ENCODE measurements at regions not wholly inside any gene's neighbourhood (a gene's known extent, or its start where the extent isn't known, plus 50 kb on each side); places are given as distances from the start of the nearest gene placed in this dataset.
"Not testable (repeated sequence)": the region's sequence is repeated elsewhere in the genome, so short reads cannot be mapped to it uniquely, and the experiment has no call there.

- peaks cover 10% of the 10 kb centered on the region for H3K27me3 Mint-ChIP-seq
- H3K9ac ChIP-seq (ENCODE audit: low read length), result no peak overlapping the region
- H3K4me1 ChIP-seq (ENCODE audit: control insufficient read depth in 2 of 2, insufficient read depth in 2 of 2, low read length in 2 of 2), result no peaks in the 10 kb centered on the region
- 100% methylated on average over 1 of the region's 3 CpGs for WGBS (ENCODE audit: insufficient coverage)
- peaks cover 0 to 3% (median 2%) of the 10 kb centered on the region in 3 donors for H3K9me3 ChIP-seq (ENCODE audit: control extremely low read depth in 1 of 3, control insufficient read depth in 2 of 3, insufficient read depth in 1 of 3, low read length in 2 of 3)
- no peak overlapping the region for H3K27ac ChIP-seq (ENCODE audit: low read length in 2 of 2)
- H3K36me3 ChIP-seq (replicated peaks in 1 of 2; ENCODE audit: control extremely low read depth in 1 of 2, control insufficient read depth in 1 of 2, extremely low read depth in 1 of 2, insufficient read depth in 2 of 2, low read length in 1 of 2), result no peaks in the 10 kb centered on the region
- ATAC-seq (ENCODE audit: low read depth) (no peak), DNase-seq (no peak)
- no peak overlapping the region for H3K4me3 Mint-ChIP-seq
- ChIA-PET CTCF (no interaction called here), POLR2A (no interaction called here)
- H2AFZ ChIP-seq (ENCODE audit: insufficient read depth, low read depth, low read length, poor library complexity, severe bottlenecking), result no peak overlapping the region
- H3K79me2 ChIP-seq (ENCODE audit: control insufficient read depth, insufficient read depth, low read length), result no peaks in the 10 kb centered on the region
- TF ChIP-seq CTCF (IDR thresholded peaks at IDR 0.05), result no peak
- TF ChIP-seq EZH2 (IDR thresholded peaks at IDR 0.05; ENCODE audit: borderline replicate concordance, insufficient read depth, low read depth, low read length, poor library complexity, severe bottlenecking), result no peak
- H3K4me2 ChIP-seq (replicated peaks; ENCODE audit: low read depth, low read length, poor library complexity, severe bottlenecking), result no peak overlapping the region
- H3K4me1 Mint-ChIP-seq, result no peaks in the 10 kb centered on the region
- intact Hi-C loops (cut with micrococcal nuclease), result no loop called here
- H3K4me3 ChIP-seq (ENCODE audit: control extremely low read depth in 1 of 5, extremely low read depth in 1 of 5, insufficient read depth in 1 of 5, low read depth in 2 of 5, low read length in 4 of 5), result no peak overlapping the region
- no peaks in the 10 kb centered on the region for H4K20me1 ChIP-seq (ENCODE audit: control insufficient read depth, insufficient read depth, low read length, poor library complexity, severe bottlenecking)
- H3K27ac Mint-ChIP-seq, result no peak overlapping the region
- H3K9me3 Mint-ChIP-seq (ENCODE audit: insufficient read depth), result peaks cover 3% of the 10 kb centered on the region
- H3K27me3 ChIP-seq (replicated peaks in 1 of 4; ENCODE audit: control extremely low read depth in 1 of 4, control insufficient read depth in 3 of 4, insufficient read depth in 4 of 4, low read length in 3 of 4), result no peaks in the 10 kb centered on the region
These were observed 98.0 kb upstream of the DNAH14 start for GRCh38 chr1:224831501-224831900.

- POLR2A ChIA-PET; CTCF ChIA-PET; H3K27me3 ChIP-seq (replicated peaks in 1 of 4; ENCODE audit: control extremely low read depth in 1 of 4, control insufficient read depth in 3 of 4, insufficient read depth in 4 of 4, low read length in 3 of 4): not testable (repeated sequence)
These were observed 89.7 kb upstream of the DNAH14 start for GRCh38 chr1:224839648-224840300.

GRCh38 chr1:224841803-224842202 lies 87.7 kb upstream of the DNAH14 start:
- H3K27ac ChIP-seq (ENCODE audit: low read length in 2 of 2); H3K4me1 Mint-ChIP-seq; H3K27me3 ChIP-seq (replicated peaks in 1 of 4; ENCODE audit: control extremely low read depth in 1 of 4, control insufficient read depth in 3 of 4, insufficient read depth in 4 of 4, low read length in 3 of 4); H3K36me3 ChIP-seq (replicated peaks in 1 of 2; ENCODE audit: control extremely low read depth in 1 of 2, control insufficient read depth in 1 of 2, extremely low read depth in 1 of 2, insufficient read depth in 2 of 2, low read length in 1 of 2); intact Hi-C loops (cut with micrococcal nuclease); H3K9me3 ChIP-seq (ENCODE audit: control extremely low read depth in 1 of 3, control insufficient read depth in 2 of 3, insufficient read depth in 1 of 3, low read length in 2 of 3); H4K20me1 ChIP-seq (ENCODE audit: control insufficient read depth, insufficient read depth, low read length, poor library complexity, severe bottlenecking); H3K4me2 ChIP-seq (replicated peaks; ENCODE audit: low read depth, low read length, poor library complexity, severe bottlenecking); H3K9me3 Mint-ChIP-seq (ENCODE audit: insufficient read depth); DNase-seq; H3K4me3 ChIP-seq (ENCODE audit: control extremely low read depth in 1 of 5, extremely low read depth in 1 of 5, insufficient read depth in 1 of 5, low read depth in 2 of 5, low read length in 4 of 5); H3K4me3 Mint-ChIP-seq; CTCF ChIA-PET; POLR2A ChIA-PET; H2AFZ ChIP-seq (ENCODE audit: insufficient read depth, low read depth, low read length, poor library complexity, severe bottlenecking); H3K4me1 ChIP-seq (ENCODE audit: control insufficient read depth in 2 of 2, insufficient read depth in 2 of 2, low read length in 2 of 2); ATAC-seq (ENCODE audit: low read depth); H3K27me3 Mint-ChIP-seq; H3K9ac ChIP-seq (ENCODE audit: low read length); H3K79me2 ChIP-seq (ENCODE audit: control insufficient read depth, insufficient read depth, low read length); H3K27ac Mint-ChIP-seq: not testable (repeated sequence)
- WGBS (ENCODE audit: insufficient coverage), result 49% methylated on average over 2 of the region's 2 CpGs

More at GRCh38 chr1:224839648-224840300, 89.7 kb upstream of the DNAH14 start:
- H3K4me1 ChIP-seq (ENCODE audit: control insufficient read depth in 2 of 2, insufficient read depth in 2 of 2, low read length in 2 of 2); ATAC-seq (ENCODE audit: low read depth); H3K27ac Mint-ChIP-seq; H3K79me2 ChIP-seq (ENCODE audit: control insufficient read depth, insufficient read depth, low read length); intact Hi-C loops (cut with micrococcal nuclease); H3K4me3 Mint-ChIP-seq; H3K36me3 ChIP-seq (replicated peaks in 1 of 2; ENCODE audit: control extremely low read depth in 1 of 2, control insufficient read depth in 1 of 2, extremely low read depth in 1 of 2, insufficient read depth in 2 of 2, low read length in 1 of 2); H3K4me3 ChIP-seq (ENCODE audit: control extremely low read depth in 1 of 5, extremely low read depth in 1 of 5, insufficient read depth in 1 of 5, low read depth in 2 of 5, low read length in 4 of 5); H2AFZ ChIP-seq (ENCODE audit: insufficient read depth, low read depth, low read length, poor library complexity, severe bottlenecking); H3K9me3 ChIP-seq (ENCODE audit: control extremely low read depth in 1 of 3, control insufficient read depth in 2 of 3, insufficient read depth in 1 of 3, low read length in 2 of 3); H3K9ac ChIP-seq (ENCODE audit: low read length); H3K4me2 ChIP-seq (replicated peaks; ENCODE audit: low read depth, low read length, poor library complexity, severe bottlenecking); H3K27ac ChIP-seq (ENCODE audit: low read length in 2 of 2); DNase-seq; H3K4me1 Mint-ChIP-seq; H3K27me3 Mint-ChIP-seq; H4K20me1 ChIP-seq (ENCODE audit: control insufficient read depth, insufficient read depth, low read length, poor library complexity, severe bottlenecking); H3K9me3 Mint-ChIP-seq (ENCODE audit: insufficient read depth): not testable (repeated sequence)
- 80% methylated on average over 3 of the region's 7 CpGs for WGBS (ENCODE audit: insufficient coverage)

All from B cell (primary cell).